Cerebellar nuclear complex (tissue), 1 donor: ENCODE measurements at regions not wholly inside any gene's neighbourhood (a gene's known extent, or its start where the extent isn't known, plus 50 kb on each side); places are given as distances from the start of the nearest gene placed in this dataset.
"Not testable (repeated sequence)": the region's sequence is repeated elsewhere in the genome, so short reads cannot be mapped to it uniquely, and the experiment has no call there.

Source experiments
- DNase-seq, 2 experiments: peaks; one replicate each; lab custom pipeline; 2025; lab: John Stamatoyannopoulos, UW

DNA sequence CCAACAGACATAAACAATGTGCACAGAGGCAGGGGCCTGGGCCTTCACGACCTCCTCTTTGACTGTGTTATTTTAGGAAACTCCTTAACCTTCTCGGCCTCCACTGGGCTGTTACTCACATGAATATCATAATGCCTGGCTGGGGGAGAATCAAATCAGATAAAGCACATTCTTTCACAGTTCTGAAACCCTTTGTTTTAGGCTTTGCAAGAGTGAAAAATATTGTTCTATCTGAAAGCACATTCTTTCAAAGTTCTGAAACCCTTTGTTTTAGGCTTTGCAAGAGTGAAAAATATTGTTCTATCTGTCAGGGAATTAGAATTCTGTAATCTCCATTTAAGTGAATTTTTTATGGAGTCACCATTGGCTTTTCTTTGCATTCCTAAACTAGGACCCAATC, 50.7 kb upstream of the SYNDIG1 start:
- no peak for DNase-seq

DNA sequence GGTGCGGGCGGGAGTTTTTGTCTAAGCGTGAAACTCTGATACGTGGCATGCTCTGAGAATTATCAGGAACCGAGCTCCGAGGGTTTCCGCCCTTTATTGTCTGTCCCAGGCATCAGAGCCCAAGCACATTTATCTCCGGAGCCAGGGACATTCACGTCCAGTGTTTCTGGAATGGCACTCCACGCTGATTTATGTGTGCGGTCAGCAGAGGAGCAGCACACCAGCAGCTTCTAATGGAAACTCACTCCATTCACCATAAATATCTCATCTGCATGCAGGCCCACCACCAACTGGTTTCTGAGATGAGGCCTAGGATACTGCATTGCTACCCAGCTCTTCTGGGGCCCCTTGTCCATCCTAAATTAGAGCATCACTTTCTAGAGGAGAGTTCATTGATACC, 51.9 kb upstream of the SYNDIG1 start:
- no peak for DNase-seq

- not testable (repeated sequence) for DNase-seq
Measured at GRCh38 chr20:24415444-24415843, 54.0 kb upstream of the SYNDIG1 start.

DNA sequence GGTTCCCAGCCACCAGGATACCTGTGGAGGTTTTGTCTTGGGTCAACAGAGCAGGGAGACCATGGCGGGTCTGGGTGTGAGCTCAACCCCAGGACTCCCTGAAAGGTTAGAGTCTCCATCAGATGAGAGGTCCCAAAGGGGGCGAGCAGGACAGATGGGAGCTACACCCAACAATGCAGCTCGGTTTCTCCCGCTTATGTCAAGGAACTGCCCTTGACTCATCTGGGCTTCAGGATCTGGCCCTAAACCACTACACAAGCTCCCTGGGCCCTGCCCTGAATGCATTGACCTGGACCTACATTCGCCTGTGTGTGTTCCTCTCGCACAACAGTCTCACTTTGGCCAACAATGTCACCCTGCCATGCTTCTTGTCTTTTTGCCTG, 57.6 kb upstream of the SYNDIG1 start:
- DNase-seq = no peak

- no peak for DNase-seq
Measured at GRCh38 chr20:24411003-24411833, 58.2 kb upstream of the SYNDIG1 start.

DNA sequence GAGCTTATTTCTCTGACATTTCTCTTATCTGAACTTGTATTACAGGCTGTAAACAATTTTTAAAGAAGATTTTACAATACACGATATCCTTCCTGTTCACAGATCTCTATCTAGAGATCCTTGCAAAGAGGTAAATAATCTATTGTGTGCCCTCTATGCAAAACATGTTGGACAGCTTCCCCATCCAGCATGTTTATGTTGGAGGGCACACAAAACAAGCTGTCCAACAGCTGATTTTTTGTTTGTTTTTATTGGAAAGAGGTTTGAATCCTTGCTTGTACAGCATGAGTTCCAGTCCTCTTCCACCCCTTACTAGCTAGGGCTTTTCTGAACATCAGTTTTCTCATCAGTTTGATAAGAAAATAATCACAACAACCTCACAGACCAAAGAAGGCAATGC, 62.3 kb upstream of the SYNDIG1 start:
- no peak for DNase-seq

DNA sequence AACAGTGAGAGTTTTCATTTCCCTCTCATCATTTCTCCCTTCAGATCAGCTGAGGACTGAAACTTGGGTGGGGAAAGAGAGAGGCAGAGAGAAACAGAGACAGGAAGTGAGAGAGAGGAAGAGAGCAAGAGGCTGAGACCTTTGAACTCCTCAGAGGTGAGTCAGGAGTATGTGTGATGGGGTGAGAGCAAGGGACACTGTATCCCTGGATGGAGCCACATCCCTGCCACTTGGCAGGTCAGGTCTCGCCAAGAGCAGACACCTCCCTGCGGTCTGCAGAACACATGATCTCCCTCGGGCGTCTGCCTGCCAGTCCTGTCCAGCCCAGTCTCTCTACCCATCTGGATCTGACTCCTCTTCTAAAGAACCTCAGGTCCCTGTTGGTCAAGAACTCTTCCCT, 62.7 kb upstream of the SYNDIG1 start:
- DNase-seq = no peak

- no peak for DNase-seq
Measured at GRCh38 chr20:24406251-24406650, 63.2 kb upstream of the SYNDIG1 start.

DNA sequence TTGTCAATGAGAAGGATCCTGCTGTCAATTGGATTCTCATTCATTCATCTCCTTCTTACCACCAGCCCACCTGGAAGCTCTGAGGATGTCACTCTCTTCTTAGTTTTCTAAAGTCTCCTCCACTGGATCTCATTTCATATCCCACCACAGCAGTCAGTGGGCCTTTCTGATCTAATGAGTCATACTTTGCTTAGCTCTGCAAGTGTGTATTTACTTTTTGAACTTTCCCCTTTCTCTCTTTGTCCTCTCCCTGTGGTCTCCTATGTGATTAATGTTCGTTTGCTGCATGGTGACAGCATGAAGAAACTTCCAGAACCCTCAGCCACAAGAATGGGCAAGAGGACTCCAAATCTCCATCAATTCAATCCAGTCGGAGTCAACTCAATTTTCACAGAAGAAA, 63.6 kb upstream of the SYNDIG1 start:
- no peak for DNase-seq

DNA sequence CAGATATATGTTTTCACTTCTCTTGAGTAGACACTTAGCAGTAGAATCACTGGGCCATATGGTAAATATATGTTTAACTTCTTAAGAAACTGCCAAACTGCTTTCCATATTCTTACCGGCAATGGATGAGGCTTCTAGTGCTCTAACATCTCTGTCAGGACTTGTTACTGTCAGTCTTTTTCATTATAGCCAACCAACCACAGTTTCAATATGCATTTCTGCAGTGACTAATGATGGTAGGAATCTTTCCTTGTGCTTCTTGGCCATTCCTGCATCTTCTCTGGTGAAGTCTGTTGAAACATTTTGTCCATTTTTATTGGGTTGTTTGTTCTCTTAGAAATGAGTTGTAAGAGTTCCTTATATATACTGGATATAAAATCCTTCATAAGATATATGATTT, 66.0 kb upstream of the SYNDIG1 start:
- DNase-seq = no peak

- DNase-seq = no peak
Measured at GRCh38 chr20:24402188-24402587, 67.2 kb upstream of the SYNDIG1 start.

- DNase-seq = no peak
Measured at GRCh38 chr20:24395151-24395550, 74.3 kb upstream of the SYNDIG1 start.

- no peak for DNase-seq
Measured at GRCh38 chr20:24393903-24394302, 75.5 kb upstream of the SYNDIG1 start.

DNA sequence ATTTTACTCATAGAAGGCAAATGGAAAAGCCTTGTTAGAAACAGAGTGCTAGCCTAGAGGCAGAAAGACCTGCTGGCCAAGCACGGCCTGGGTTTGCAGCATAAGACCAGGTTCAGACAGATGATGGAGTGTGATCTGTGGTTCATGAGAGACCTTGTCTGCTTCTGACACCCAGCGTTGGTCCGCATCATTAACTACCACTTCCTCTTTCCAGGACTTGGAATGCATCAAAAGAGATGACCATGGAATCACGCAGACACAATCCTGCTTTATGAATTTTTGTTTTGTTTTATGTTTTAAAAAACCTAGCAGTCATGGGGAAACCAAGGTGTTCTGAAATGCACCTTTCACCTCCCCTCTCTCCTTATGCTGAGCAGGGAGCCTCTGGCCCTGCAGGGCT, 76.8 kb upstream of the SYNDIG1 start:
- no peak for DNase-seq

DNA sequence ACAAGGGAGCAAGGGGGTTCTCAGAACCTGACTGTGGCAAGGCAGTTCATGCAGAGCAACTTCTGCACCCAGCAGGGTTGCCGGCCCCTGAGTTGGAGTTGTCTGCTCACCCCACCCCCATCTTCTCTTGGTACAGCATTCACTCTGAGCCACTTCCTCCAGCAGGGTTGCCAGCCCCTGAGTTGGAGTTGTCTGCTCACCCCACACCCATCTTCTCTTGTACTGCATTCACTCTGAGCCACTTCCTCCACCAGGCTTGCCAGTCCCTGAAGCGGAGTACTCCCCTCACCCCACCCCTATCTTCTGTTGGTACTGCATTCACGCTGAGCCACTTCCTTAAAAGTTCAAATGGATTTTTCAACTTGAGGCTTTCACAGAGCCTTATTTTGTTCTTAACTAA, 79.7 kb upstream of the SYNDIG1 start:
- no peak for DNase-seq

- DNase-seq = no peak
Measured at GRCh38 chr20:24388828-24389380, 80.5 kb upstream of the SYNDIG1 start.

- DNase-seq = no peak
Measured at GRCh38 chr20:24385547-24385946, 83.9 kb upstream of the SYNDIG1 start.

- DNase-seq = no peak
Measured at GRCh38 chr20:24384865-24385264, 84.6 kb upstream of the SYNDIG1 start.

DNA sequence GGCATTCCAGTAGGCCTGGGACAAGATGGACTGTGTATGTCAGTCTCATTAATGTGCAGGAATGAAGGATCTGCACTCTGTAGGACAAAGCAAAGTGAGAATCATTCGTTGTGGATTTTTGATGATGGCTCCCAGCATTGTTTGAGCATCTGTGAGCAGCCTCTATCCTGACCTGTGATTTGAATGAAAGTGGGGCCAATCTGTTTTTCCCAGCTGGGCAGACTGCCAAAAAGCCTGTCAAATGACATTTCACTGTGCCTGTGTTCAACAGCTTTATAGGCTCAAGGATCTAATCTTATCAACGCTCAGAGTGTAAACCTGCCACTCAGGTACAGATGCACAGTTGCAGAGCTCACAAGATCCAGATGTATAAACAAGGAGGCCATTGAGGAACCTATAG, 86.7 kb upstream of the SYNDIG1 start:
- DNase-seq = peak in 1 of 2 experiments; percentile 37

- DNase-seq = no peak
Measured at GRCh38 chr20:24382331-24382730, 87.1 kb upstream of the SYNDIG1 start.

GRCh38 chr20:24381886-24382285, 87.5 kb upstream of the SYNDIG1 start:
- DNase-seq = no peak

DNA sequence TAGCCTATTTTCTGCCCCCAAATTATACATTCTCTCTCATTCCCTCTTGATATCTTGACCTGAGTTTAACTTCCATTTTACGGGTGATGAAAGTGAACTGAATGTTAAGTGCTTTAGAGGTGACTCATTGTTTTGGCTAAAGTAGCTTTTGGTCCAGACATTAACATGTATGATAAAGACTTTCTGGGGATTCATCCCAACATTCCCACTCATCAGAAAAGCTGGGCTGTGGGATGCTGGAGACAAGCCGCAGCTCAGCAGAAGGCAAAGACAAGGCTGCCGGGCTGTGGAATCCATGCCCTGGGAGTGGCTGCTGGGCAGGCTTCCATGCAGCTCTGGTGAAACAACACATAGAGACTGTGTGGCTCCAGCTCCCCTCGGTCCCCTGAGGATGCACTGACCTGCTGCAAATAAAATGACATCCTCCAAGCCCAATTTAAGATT, 89.9 kb upstream of the SYNDIG1 start:
- DNase-seq = no peak

DNA sequence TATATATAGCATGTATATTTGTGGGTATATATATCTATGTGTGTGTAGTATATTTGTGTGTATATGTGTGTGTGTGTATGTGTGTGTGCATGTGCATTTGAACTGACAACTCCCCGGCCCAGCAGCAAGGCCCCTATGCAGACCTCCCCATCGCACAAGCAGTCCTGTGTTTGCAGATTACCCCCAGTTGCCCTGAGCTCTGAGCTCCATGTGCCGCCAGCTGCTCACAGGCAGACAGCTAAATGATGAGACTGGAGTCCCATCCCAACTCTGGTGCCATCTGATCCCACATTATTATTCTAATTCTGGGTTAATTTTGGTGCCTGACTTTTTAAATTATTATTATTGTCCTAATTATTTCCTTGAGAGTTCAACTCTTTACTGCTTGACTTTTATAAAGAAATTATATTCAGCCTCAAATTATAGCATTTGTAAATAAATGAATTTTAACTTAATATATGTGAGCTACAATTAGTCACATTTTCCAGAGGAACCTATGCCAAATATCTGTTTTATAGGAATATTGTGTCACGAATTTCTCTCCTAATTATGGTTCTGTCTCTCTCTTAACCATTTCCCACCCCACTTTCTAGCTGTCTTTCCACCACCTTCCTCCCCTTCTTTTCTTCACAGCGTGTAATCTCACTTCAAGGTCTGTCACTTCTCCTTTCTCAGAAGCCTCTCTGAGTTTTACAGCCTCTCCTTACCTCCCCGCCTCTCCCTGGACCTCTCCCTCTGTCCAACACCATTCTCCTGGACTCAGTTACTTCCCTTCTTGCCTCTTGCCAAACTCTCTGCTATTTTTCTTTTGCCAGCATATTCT, 90.6 kb upstream of the SYNDIG1 start:
- no peak for DNase-seq
